Sigmoid colon (tissue), 4 donors: ENCODE measurements at regions not wholly inside any gene's neighbourhood (a gene's known extent, or its start where the extent isn't known, plus 50 kb on each side); places are given as distances from the start of the nearest gene placed in this dataset.

Experiments
- CTCF ChIP-seq, 4 experiments: fragments of 450-650 bp in 3 of 4; fragments of 200-600 bp in 1 of 4; IDR thresholded peaks; one replicate each; pipeline ENCODE4 v1.5.1; 2016 to 2019; ENCODE audit warnings: antibody characterized with exemption in 4 of 4, mild to moderate bottlenecking in 3 of 4, moderate library complexity in 2 of 4
- EP300 ChIP-seq, 4 donors: sonication (generic); formaldehyde crosslinking; IDR thresholded peaks; one replicate each; pipeline ENCODE4 v1.6.1; 2017; ENCODE audit warnings: antibody characterized with exemption in 4 of 4
- POLR2A ChIP-seq, 2 donors: fragments of 450-650 bp; IDR thresholded peaks; one replicate each; pipeline ENCODE4 v1.6.1; 2016; ENCODE audit warnings: antibody characterized with exemption in 2 of 2, mild to moderate bottlenecking in 2 of 2, moderate library complexity in 2 of 2
- POLR2AphosphoS5 ChIP-seq, 4 donors: sonication (generic); formaldehyde crosslinking; IDR thresholded peaks; one replicate each; pipeline ENCODE4 v1.6.1; 2017; ENCODE audit warnings: antibody characterized with exemption in 4 of 4

- TF ChIP-seq CTCF (IDR thresholded peaks at IDR 0.05): no peak
- no peak for TF ChIP-seq POLR2A (IDR thresholded peaks at IDR 0.05)
- TF ChIP-seq EP300 (IDR thresholded peaks at IDR 0.05): no peak
- no peak for TF ChIP-seq POLR2AphosphoS5 (IDR thresholded peaks at IDR 0.05)
These were observed 59.1 kb upstream of the NAP1L1 start for GRCh38 chr12:76143343-76144244.
